Epithelial cell of proximal tubule (primary cell): ENCODE measurements at regions not wholly inside any gene's neighbourhood (a gene's known extent, or its start where the extent isn't known, plus 50 kb on each side); places are given as distances from the start of the nearest gene placed in this dataset.

Experiments
- DNase-seq: peaks from one replicate; pipeline ENCODE4 v3.0.0-alpha.2; 2011; ENCODE audit warnings: low read depth
- H3K4me3 ChIP-seq: 2 replicates; pipeline ENCODE4 v1.5.1; 2011; ENCODE audit warnings: low read depth, mild to moderate bottlenecking, low read length
- CTCF ChIP-seq: conservative IDR thresholded peaks from 2 replicates; pipeline ENCODE4 v1.5.1; 2012; ENCODE audit warnings: low read depth, mild to moderate bottlenecking, low read length

- DNase-seq = no peak
- peak; percentile 18 for TF ChIP-seq CTCF
These were observed 521.1 kb downstream of the PLOD2 start for GRCh38 chr3:145639875-145640274.

GRCh38 chr3:145648396-145648795, 512.6 kb downstream of the PLOD2 start:
- no peak overlapping the region for H3K4me3 ChIP-seq
- no peak for DNase-seq
- TF ChIP-seq CTCF = no peak

More at GRCh38 chr3:145639875-145640274, 521.1 kb downstream of the PLOD2 start:
- H3K4me3 ChIP-seq = no peak overlapping the region

- H3K4me3 ChIP-seq = no peak overlapping the region
- no peak for DNase-seq
- TF ChIP-seq CTCF = no peak
These were observed 511.6 kb downstream of the PLOD2 start for GRCh38 chr3:145649368-145649887.

GRCh38 chr3:145650170-145650569, 510.8 kb downstream of the PLOD2 start:
- DNase-seq = no peak
- no peak overlapping the region for H3K4me3 ChIP-seq
- no peak for TF ChIP-seq CTCF

GRCh38 chr3:145671121-145671520, 489.9 kb downstream of the PLOD2 start:
- TF ChIP-seq CTCF = no peak
- H3K4me3 ChIP-seq = no peak overlapping the region
- no peak for DNase-seq

- no peak for DNase-seq
- TF ChIP-seq CTCF = no peak
- H3K4me3 ChIP-seq = no peak overlapping the region
These were observed 487.1 kb downstream of the PLOD2 start for GRCh38 chr3:145673838-145674237.

- no peak overlapping the region for H3K4me3 ChIP-seq
- no peak for DNase-seq
These were observed 482.6 kb downstream of the PLOD2 start for GRCh38 chr3:145678401-145678800.

More at GRCh38 chr3:145678401-145678800, 482.6 kb downstream of the PLOD2 start:
- no peak for TF ChIP-seq CTCF
